WTC11 (cell line): ENCODE measurements at regions not wholly inside any gene's neighbourhood (a gene's known extent, or its start where the extent isn't known, plus 50 kb on each side); places are given as distances from the start of the nearest gene placed in this dataset.

Experiments used
- ATAC-seq: fragments of 200-7000 bp; cut with Tn5 transposase; 2 replicates; pipeline ENCODE4 v1.10.0; 2021; ENCODE audit warnings: mild to moderate bottlenecking, moderate library complexity
- CTCF ChIA-PET: fragments of 300-600 bp; sonication (Branson Sonifier 250); formaldehyde crosslinking; loops from one replicate; lab custom pipeline; 2021; ENCODE audit warnings: antibody characterized with exemption; lab: Charles Lee
- POLR2A ChIA-PET: fragments of 350-600 bp; sonication (Branson Sonifier 250); formaldehyde crosslinking; loops from one replicate; lab custom pipeline; 2021; ENCODE audit warnings: antibody characterized with exemption; lab: Charles Lee
- DNase-seq: peaks from one replicate; pipeline ENCODE4 v3.0.0; 2021; ENCODE audit warnings: low spot score
- H3K27ac Mint-ChIP-seq: 2 replicates; pipeline ENCODE4 v1.8.0; 2021; ENCODE audit warnings: mixed read lengths
- H3K27me3 Mint-ChIP-seq: 2 replicates; pipeline ENCODE4 v1.8.0; 2021; ENCODE audit warnings: low read depth, mild to moderate bottlenecking, moderate library complexity, mixed read lengths
- H3K36me3 Mint-ChIP-seq: 2 replicates; pipeline ENCODE4 v1.8.0; 2021; ENCODE audit warnings: mixed read lengths
- H3K4me1 Mint-ChIP-seq: 2 replicates; pipeline ENCODE4 v1.8.0; 2022; ENCODE audit warnings: mixed read lengths
- H3K4me3 Mint-ChIP-seq: 2 replicates; pipeline ENCODE4 v1.8.0; 2021; ENCODE audit warnings: mild to moderate bottlenecking, moderate library complexity, mixed read lengths
- H3K9me3 Mint-ChIP-seq: 2 replicates; pipeline ENCODE4 v1.8.0; 2021; ENCODE audit warnings: mixed read lengths
- ATF1 ChIP-seq: sonication (generic); formaldehyde crosslinking; IDR thresholded peaks from 2 replicates; pipeline ENCODE4 v1.8.1; 2023; ENCODE audit warnings: mild to moderate bottlenecking, moderate library complexity, missing genetic modification reagents
- CREB1 ChIP-seq: sonication (generic); formaldehyde crosslinking; IDR thresholded peaks from 2 replicates; pipeline ENCODE4 v1.8.0; 2023; ENCODE audit warnings: mild to moderate bottlenecking, missing genetic modification reagents
- CREM ChIP-seq: sonication (generic); formaldehyde crosslinking; IDR thresholded peaks from 2 replicates; pipeline ENCODE4 v1.8.1; 2022; ENCODE audit warnings: mild to moderate bottlenecking, missing genetic modification reagents, moderate library complexity
- ELF4 ChIP-seq: sonication (generic); formaldehyde crosslinking; IDR thresholded peaks from 2 replicates; pipeline ENCODE4 v1.8.1; 2022; ENCODE audit warnings: low read depth, mild to moderate bottlenecking, moderate library complexity, missing genetic modification reagents
- GTF2I ChIP-seq: fragments of 250-450 bp; sonication (Bioruptor Pico); conservative IDR thresholded peaks from 2 replicates; pipeline ENCODE4 v1.4.0; 2021; ENCODE audit warnings: mild to moderate bottlenecking
- IRF2 ChIP-seq: sonication (generic); formaldehyde crosslinking; IDR thresholded peaks from 2 replicates; pipeline ENCODE4 v1.8.0; 2022; ENCODE audit warnings: low read depth, missing genetic modification reagents, borderline replicate concordance
- JAZF1 ChIP-seq: fragments of 250-450 bp; sonication (Bioruptor Pico); IDR thresholded peaks from 2 replicates; pipeline ENCODE4 v1.9.0; 2021; ENCODE audit warnings: moderate library complexity, mild to moderate bottlenecking, inconsistent platforms
- NFATC4 ChIP-seq: fragments of 250-450 bp; sonication (Bioruptor Pico); IDR thresholded peaks from 2 replicates; pipeline ENCODE4 v1.9.0; 2021; ENCODE audit warnings: mild to moderate bottlenecking
- NR2C2 ChIP-seq: sonication (generic); formaldehyde crosslinking; IDR thresholded peaks from 2 replicates; pipeline ENCODE4 v1.8.0; 2022; ENCODE audit warnings: mild to moderate bottlenecking, missing genetic modification reagents
- RORB ChIP-seq: fragments of 250-450 bp; sonication (Bioruptor Pico); IDR thresholded peaks from 2 replicates; pipeline ENCODE4 v1.9.0; 2021; ENCODE audit warnings: mild to moderate bottlenecking
- SMAD3 ChIP-seq: sonication (generic); formaldehyde crosslinking; IDR thresholded peaks from 2 replicates; pipeline ENCODE4 v1.8.0; 2022; ENCODE audit warnings: missing genetic modification reagents, mild to moderate bottlenecking, borderline replicate concordance
- SMAD4 ChIP-seq: sonication (generic); formaldehyde crosslinking; IDR thresholded peaks from 2 replicates; pipeline ENCODE4 v1.8.0; 2022; ENCODE audit warnings: mild to moderate bottlenecking, missing genetic modification reagents
- SP1 ChIP-seq: sonication (generic); formaldehyde crosslinking; conservative IDR thresholded peaks from 2 replicates; pipeline ENCODE4 v1.8.1; 2022; ENCODE audit warnings: missing genetic modification reagents
- TEAD1 ChIP-seq: sonication (generic); formaldehyde crosslinking; IDR thresholded peaks from 2 replicates; pipeline ENCODE4 v1.8.0; 2022; ENCODE audit warnings: mild to moderate bottlenecking, missing genetic modification reagents
- ZNF232 ChIP-seq: sonication (generic); formaldehyde crosslinking; IDR thresholded peaks from 2 replicates; pipeline ENCODE4 v1.8.0; 2022; ENCODE audit warnings: mild to moderate bottlenecking, missing genetic modification reagents
- ZNF263 ChIP-seq: sonication (generic); formaldehyde crosslinking; IDR thresholded peaks from 2 replicates; pipeline ENCODE4 v1.8.1; 2022; ENCODE audit warnings: low read depth, mild to moderate bottlenecking, moderate library complexity, missing genetic modification reagents
- ZNF396 ChIP-seq: fragments of 250-450 bp; sonication (Bioruptor Pico); IDR thresholded peaks from 2 replicates; pipeline ENCODE4 v1.8.0; 2021; ENCODE audit warnings: mild to moderate bottlenecking, moderate library complexity, borderline replicate concordance
- TF ChIP-seq, protein P1 (sequence below): fragments of 250-450 bp; sonication (Bioruptor Pico); IDR thresholded peaks from 2 replicates; pipeline ENCODE4 v1.9.0; 2021; ENCODE audit warnings: mild to moderate bottlenecking
- TF ChIP-seq, protein P2 (sequence below): fragments of 250-450 bp; sonication (Bioruptor Pico); IDR thresholded peaks from 2 replicates; pipeline ENCODE4 v1.8.0; 2021; ENCODE audit warnings: mild to moderate bottlenecking
- TF ChIP-seq, protein P3 (sequence below): sonication (generic); formaldehyde crosslinking; IDR thresholded peaks from 2 replicates; pipeline ENCODE4 v1.8.1; 2023; ENCODE audit warnings: mild to moderate bottlenecking, missing genetic modification reagents, borderline replicate concordance
- TF ChIP-seq, protein P4 (sequence below): fragments of 250-450 bp; sonication (Bioruptor Pico); IDR thresholded peaks from 2 replicates; pipeline ENCODE4 v1.9.0; 2021; ENCODE audit warnings: moderate library complexity, mild to moderate bottlenecking, inconsistent platforms, borderline replicate concordance
- TF ChIP-seq, protein P5 (sequence below): sonication (generic); formaldehyde crosslinking; conservative IDR thresholded peaks from 2 replicates; pipeline ENCODE4 v1.8.1; 2023; ENCODE audit warnings: mild to moderate bottlenecking, low read depth, missing genetic modification reagents, moderate library complexity

DNA sequence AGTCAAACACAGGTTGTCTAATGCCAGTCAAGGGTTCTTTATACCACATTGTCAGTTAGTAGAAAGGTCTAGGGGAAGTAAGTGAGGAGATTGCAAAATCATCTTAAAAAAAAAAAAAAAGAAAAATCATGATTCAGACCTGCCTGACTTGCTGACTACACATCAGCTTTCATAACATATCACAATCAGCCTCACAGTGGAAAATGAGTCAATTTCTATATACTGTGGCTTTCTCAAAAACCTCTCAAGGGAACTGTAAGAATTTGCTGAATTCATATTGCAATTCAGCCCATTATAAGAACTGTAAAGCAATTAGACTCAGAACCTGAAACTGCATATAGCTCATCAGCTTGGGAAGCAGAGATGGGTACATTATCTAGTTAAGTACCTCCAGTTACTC is 75.3 kb upstream of the GPC6 start:
- no peak for ATAC-seq
- no peak overlapping the region for H3K27ac Mint-ChIP-seq
- CTCF ChIA-PET = no interaction called here
- no peak for DNase-seq
- peaks cover 5% of the 10 kb centered on the region; the same call in 1 of the 2 replicates for H3K4me1 Mint-ChIP-seq
- H3K4me3 Mint-ChIP-seq = no peak overlapping the region
- H3K27me3 Mint-ChIP-seq = peaks cover 25% of the 10 kb centered on the region
- 0 out of 2 replicates have a peak, but pooled peaks cover 4% of the 10 kb centered on the region for H3K36me3 Mint-ChIP-seq
- peaks cover 8% of the 10 kb centered on the region; the same call in 1 of the 2 replicates for H3K9me3 Mint-ChIP-seq
- TF ChIP-seq ELF4 (no peak), TEAD1 (CRISPR knock-in tag) (no peak), NR2C2 (CRISPR knock-in tag) (no peak), ZNF396 (no peak), ATF1 (no peak), GTF2I (no peak), RORB (no peak), CREB1 (CRISPR knock-in tag) (no peak), ZNF232 (CRISPR knock-in tag) (no peak), IRF2 (CRISPR knock-in tag) (no peak), SP1 (CRISPR knock-in tag) (no peak), SMAD3 (CRISPR knock-in tag) (no peak)
- TF ChIP-seq, protein P1, sequence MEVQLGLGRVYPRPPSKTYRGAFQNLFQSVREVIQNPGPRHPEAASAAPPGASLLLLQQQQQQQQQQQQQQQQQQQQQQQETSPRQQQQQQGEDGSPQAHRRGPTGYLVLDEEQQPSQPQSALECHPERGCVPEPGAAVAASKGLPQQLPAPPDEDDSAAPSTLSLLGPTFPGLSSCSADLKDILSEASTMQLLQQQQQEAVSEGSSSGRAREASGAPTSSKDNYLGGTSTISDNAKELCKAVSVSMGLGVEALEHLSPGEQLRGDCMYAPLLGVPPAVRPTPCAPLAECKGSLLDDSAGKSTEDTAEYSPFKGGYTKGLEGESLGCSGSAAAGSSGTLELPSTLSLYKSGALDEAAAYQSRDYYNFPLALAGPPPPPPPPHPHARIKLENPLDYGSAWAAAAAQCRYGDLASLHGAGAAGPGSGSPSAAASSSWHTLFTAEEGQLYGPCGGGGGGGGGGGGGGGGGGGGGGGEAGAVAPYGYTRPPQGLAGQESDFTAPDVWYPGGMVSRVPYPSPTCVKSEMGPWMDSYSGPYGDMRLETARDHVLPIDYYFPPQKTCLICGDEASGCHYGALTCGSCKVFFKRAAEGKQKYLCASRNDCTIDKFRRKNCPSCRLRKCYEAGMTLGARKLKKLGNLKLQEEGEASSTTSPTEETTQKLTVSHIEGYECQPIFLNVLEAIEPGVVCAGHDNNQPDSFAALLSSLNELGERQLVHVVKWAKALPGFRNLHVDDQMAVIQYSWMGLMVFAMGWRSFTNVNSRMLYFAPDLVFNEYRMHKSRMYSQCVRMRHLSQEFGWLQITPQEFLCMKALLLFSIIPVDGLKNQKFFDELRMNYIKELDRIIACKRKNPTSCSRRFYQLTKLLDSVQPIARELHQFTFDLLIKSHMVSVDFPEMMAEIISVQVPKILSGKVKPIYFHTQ (CRISPR knock-in tag) = no peak
- TF ChIP-seq, protein P2, sequence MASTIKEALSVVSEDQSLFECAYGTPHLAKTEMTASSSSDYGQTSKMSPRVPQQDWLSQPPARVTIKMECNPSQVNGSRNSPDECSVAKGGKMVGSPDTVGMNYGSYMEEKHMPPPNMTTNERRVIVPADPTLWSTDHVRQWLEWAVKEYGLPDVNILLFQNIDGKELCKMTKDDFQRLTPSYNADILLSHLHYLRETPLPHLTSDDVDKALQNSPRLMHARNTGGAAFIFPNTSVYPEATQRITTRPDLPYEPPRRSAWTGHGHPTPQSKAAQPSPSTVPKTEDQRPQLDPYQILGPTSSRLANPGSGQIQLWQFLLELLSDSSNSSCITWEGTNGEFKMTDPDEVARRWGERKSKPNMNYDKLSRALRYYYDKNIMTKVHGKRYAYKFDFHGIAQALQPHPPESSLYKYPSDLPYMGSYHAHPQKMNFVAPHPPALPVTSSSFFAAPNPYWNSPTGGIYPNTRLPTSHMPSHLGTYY = no peak
- TF ChIP-seq, protein P3, sequence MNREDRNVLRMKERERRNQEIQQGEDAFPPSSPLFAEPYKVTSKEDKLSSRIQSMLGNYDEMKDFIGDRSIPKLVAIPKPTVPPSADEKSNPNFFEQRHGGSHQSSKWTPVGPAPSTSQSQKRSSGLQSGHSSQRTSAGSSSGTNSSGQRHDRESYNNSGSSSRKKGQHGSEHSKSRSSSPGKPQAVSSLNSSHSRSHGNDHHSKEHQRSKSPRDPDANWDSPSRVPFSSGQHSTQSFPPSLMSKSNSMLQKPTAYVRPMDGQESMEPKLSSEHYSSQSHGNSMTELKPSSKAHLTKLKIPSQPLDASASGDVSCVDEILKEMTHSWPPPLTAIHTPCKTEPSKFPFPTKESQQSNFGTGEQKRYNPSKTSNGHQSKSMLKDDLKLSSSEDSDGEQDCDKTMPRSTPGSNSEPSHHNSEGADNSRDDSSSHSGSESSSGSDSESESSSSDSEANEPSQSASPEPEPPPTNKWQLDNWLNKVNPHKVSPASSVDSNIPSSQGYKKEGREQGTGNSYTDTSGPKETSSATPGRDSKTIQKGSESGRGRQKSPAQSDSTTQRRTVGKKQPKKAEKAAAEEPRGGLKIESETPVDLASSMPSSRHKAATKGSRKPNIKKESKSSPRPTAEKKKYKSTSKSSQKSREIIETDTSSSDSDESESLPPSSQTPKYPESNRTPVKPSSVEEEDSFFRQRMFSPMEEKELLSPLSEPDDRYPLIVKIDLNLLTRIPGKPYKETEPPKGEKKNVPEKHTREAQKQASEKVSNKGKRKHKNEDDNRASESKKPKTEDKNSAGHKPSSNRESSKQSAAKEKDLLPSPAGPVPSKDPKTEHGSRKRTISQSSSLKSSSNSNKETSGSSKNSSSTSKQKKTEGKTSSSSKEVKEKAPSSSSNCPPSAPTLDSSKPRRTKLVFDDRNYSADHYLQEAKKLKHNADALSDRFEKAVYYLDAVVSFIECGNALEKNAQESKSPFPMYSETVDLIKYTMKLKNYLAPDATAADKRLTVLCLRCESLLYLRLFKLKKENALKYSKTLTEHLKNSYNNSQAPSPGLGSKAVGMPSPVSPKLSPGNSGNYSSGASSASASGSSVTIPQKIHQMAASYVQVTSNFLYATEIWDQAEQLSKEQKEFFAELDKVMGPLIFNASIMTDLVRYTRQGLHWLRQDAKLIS (CRISPR knock-in tag) = no peak
- POLR2A ChIA-PET = no interaction called here

DNA sequence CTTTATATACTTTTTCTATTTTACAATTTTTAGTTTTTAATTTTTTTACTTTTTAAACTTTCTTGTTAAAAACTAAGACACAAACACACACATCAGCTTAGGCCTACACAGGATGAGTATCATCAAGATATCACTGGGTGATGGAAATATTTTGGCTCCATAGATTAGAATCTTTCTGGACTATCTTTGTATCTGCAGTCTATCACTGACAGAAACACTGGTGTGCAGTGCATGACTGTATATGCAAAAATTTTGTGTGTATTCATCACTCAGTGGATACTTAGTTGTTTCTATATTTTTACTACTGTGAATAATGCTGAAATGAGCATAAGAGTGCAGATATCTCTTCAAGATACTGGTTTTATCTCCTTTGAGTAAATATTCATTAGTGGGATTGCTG is 68.0 kb upstream of the GPC6 start:
- H3K27me3 Mint-ChIP-seq = no peaks in the 10 kb centered on the region
- TF ChIP-seq ZNF263 (no peak), SMAD4 (CRISPR knock-in tag) (no peak), NFATC4 (CRISPR knock-in tag) (no peak), CREM (CRISPR knock-in tag) (no peak), ATF1 (no peak), JAZF1 (CRISPR knock-in tag) (no peak)
- TF ChIP-seq, protein P4, sequence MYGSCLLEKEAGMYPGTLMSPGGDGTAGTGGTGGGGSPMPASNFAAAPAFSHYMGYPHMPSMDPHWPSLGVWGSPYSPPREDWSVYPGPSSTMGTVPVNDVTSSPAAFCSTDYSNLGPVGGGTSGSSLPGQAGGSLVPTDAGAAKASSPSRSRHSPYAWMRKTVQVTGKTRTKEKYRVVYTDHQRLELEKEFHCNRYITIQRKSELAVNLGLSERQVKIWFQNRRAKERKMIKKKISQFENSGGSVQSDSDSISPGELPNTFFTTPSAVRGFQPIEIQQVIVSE (CRISPR knock-in tag) = no peak
- TF ChIP-seq, protein P5, sequence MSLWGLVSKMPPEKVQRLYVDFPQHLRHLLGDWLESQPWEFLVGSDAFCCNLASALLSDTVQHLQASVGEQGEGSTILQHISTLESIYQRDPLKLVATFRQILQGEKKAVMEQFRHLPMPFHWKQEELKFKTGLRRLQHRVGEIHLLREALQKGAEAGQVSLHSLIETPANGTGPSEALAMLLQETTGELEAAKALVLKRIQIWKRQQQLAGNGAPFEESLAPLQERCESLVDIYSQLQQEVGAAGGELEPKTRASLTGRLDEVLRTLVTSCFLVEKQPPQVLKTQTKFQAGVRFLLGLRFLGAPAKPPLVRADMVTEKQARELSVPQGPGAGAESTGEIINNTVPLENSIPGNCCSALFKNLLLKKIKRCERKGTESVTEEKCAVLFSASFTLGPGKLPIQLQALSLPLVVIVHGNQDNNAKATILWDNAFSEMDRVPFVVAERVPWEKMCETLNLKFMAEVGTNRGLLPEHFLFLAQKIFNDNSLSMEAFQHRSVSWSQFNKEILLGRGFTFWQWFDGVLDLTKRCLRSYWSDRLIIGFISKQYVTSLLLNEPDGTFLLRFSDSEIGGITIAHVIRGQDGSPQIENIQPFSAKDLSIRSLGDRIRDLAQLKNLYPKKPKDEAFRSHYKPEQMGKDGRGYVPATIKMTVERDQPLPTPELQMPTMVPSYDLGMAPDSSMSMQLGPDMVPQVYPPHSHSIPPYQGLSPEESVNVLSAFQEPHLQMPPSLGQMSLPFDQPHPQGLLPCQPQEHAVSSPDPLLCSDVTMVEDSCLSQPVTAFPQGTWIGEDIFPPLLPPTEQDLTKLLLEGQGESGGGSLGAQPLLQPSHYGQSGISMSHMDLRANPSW (CRISPR knock-in tag) = no peak
- TF ChIP-seq, protein P3 (CRISPR knock-in tag) = no peak

More for the DNA sequence above, 68.0 kb upstream of the GPC6 start:
- ATAC-seq (no peak), DNase-seq (no peak)
- ChIA-PET CTCF (no interaction called here), POLR2A (no interaction called here)
- no peak overlapping the region for H3K27ac Mint-ChIP-seq
- peaks cover 4% of the 10 kb centered on the region; the same call in 1 of the 2 replicates for H3K36me3 Mint-ChIP-seq
- H3K4me3 Mint-ChIP-seq = no peak overlapping the region
- H3K9me3 Mint-ChIP-seq = peaks cover 14% of the 10 kb centered on the region
- no peaks in the 10 kb centered on the region for H3K4me1 Mint-ChIP-seq
